ENCODE measurements at regions not wholly inside any gene's neighbourhood (a gene's known extent, or its start where the extent isn't known, plus 50 kb on each side); places are given as distances from the start of the nearest gene placed in this dataset.
"Not testable (repeated sequence)": the region's sequence is repeated elsewhere in the genome, so short reads cannot be mapped to it uniquely, and the experiment has no call there.

- DNase-seq, result no peak
Measured at GRCh38 chr21:28696844-28697410, 295.8 kb downstream of the LTN1 start.

- DNase-seq, result no peak
Measured at GRCh38 chr21:28693476-28693875, 299.2 kb downstream of the LTN1 start.

- DNase-seq, result no peak
Measured at GRCh38 chr21:28690196-28690595, 302.5 kb downstream of the LTN1 start.

GRCh38 chr21:28688381-28688780 lies 304.3 kb downstream of the LTN1 start:
- DNase-seq, result no peak

- no peak for DNase-seq
Measured at GRCh38 chr21:28687586-28687985, 305.1 kb downstream of the LTN1 start.

GRCh38 chr21:28683982-28684752 lies 308.5 kb downstream of the LTN1 start:
- no peak for DNase-seq

GRCh38 chr21:28682884-28683283 lies 309.8 kb downstream of the LTN1 start:
- not testable (repeated sequence) for DNase-seq

- not testable (repeated sequence) for DNase-seq
Measured at GRCh38 chr21:28677096-28677495, 315.6 kb downstream of the LTN1 start.

GRCh38 chr21:28675331-28676041 lies 317.2 kb downstream of the LTN1 start:
- no peak for DNase-seq

- no peak for DNase-seq
Measured at GRCh38 chr21:28674763-28675162, 317.9 kb downstream of the LTN1 start.

- DNase-seq, result no peak
Measured at GRCh38 chr21:28671549-28672195, 321.0 kb downstream of the LTN1 start.

GRCh38 chr21:28669971-28670653 lies 322.6 kb downstream of the LTN1 start:
- DNase-seq, result no peak

GRCh38 chr21:28669321-28669720 lies 323.4 kb downstream of the LTN1 start:
- no peak for DNase-seq

GRCh38 chr21:28663754-28664153 lies 328.9 kb downstream of the LTN1 start:
- no peak for DNase-seq

- DNase-seq, result no peak
Measured at GRCh38 chr21:28663111-28663693, 329.5 kb downstream of the LTN1 start.

GRCh38 chr21:28657566-28657965 lies 335.1 kb downstream of the LTN1 start:
- DNase-seq, result no peak

- DNase-seq, result no peak
Measured at GRCh38 chr21:28655471-28655870, 337.2 kb downstream of the LTN1 start.

GRCh38 chr21:28654406-28654805 lies 338.3 kb downstream of the LTN1 start:
- no peak for DNase-seq

- no peak for DNase-seq
Measured at GRCh38 chr21:28644762-28645161, 347.9 kb downstream of the LTN1 start.

- DNase-seq, result no peak
Measured at GRCh38 chr21:28642891-28643290, 349.8 kb downstream of the LTN1 start.

- no peak for DNase-seq
Measured at GRCh38 chr21:28641731-28642130, 350.9 kb downstream of the LTN1 start.

GRCh38 chr21:28640326-28640725 lies 352.4 kb downstream of the LTN1 start:
- no peak for DNase-seq

- no peak for DNase-seq
Measured at GRCh38 chr21:28639737-28640136, 352.9 kb downstream of the LTN1 start.
